Mesothelial cell of epicardium (in vitro differentiated cells): ENCODE measurements at regions not wholly inside any gene's neighbourhood (a gene's known extent, or its start where the extent isn't known, plus 50 kb on each side); places are given as distances from the start of the nearest gene placed in this dataset.

Experiments used
- DNase-seq, 2 experiments: peaks; one replicate each; pipeline ENCODE4 v3.0.0; 2021; ENCODE audit warnings: low spot score in 2 of 2; ENCODE audit not compliant: unreplicated experiment in 2 of 2
- H3K27ac Mint-ChIP-seq: 2 replicates; pipeline ENCODE4 v1.8.0; 2021; ENCODE audit warnings: mixed read lengths
- H3K27me3 Mint-ChIP-seq: 2 replicates; pipeline ENCODE4 v1.8.0; 2021; ENCODE audit warnings: low read depth, mixed read lengths
- H3K36me3 Mint-ChIP-seq: 2 replicates; pipeline ENCODE4 v1.8.0; 2021; ENCODE audit warnings: mixed read lengths
- H3K4me1 Mint-ChIP-seq: 2 replicates; pipeline ENCODE4 v1.8.0; 2021; ENCODE audit warnings: mixed read lengths
- H3K4me3 Mint-ChIP-seq: 2 replicates; pipeline ENCODE4 v1.8.0; 2021; ENCODE audit warnings: mild to moderate bottlenecking, moderate library complexity, mixed read lengths
- H3K9me3 Mint-ChIP-seq: 2 replicates; pipeline ENCODE4 v1.8.0; 2021; ENCODE audit warnings: mixed read lengths
- TF ChIP-seq, protein P1 (sequence below): fragments of 200-600 bp; sonication (generic); IDR thresholded peaks from one replicate; pipeline ENCODE4 v1.5.0; 2021; ENCODE audit warnings: antibody characterized with exemption; ENCODE audit not compliant: unreplicated experiment

DNA sequence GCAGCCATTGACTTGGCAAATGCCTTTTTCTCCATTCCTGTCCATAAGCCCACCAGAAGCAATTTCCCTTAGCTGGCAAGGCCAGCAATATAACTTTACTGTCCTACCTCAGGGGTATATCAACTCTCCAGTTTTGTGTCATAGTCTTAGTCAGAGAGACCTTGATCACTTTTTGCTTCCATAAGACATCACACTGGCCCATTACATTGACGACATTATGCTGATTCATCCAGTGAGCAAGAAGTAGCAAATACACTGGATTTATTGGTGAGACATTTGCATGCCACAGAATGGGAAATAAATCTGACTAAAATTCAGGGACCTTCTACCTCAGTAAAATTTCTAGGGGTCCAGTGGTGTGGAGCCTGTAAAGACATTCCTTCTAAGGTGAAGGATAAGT lies 649.7 kb upstream of the ANKRD30A start:
- DNase-seq = no peak

DNA sequence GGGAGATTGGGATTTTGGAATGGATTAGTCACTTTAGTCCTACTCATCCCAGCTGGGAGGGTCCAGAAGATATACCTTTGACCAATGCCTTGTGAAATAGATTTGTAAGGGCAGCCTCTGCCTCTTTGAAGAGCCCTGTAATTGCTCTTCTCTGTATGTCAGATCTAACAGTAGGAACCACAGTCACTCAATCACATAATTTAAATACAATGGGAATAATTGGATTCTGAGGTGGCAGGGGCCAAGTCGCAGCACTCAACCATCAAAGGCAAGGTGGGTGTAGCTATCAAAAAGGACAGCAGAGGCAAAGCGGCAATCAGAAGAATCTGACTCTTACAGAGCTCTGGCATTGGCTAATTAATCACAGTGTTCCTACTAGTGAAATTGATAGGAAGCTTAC lies 650.9 kb upstream of the ANKRD30A start:
- TF ChIP-seq, protein P1, sequence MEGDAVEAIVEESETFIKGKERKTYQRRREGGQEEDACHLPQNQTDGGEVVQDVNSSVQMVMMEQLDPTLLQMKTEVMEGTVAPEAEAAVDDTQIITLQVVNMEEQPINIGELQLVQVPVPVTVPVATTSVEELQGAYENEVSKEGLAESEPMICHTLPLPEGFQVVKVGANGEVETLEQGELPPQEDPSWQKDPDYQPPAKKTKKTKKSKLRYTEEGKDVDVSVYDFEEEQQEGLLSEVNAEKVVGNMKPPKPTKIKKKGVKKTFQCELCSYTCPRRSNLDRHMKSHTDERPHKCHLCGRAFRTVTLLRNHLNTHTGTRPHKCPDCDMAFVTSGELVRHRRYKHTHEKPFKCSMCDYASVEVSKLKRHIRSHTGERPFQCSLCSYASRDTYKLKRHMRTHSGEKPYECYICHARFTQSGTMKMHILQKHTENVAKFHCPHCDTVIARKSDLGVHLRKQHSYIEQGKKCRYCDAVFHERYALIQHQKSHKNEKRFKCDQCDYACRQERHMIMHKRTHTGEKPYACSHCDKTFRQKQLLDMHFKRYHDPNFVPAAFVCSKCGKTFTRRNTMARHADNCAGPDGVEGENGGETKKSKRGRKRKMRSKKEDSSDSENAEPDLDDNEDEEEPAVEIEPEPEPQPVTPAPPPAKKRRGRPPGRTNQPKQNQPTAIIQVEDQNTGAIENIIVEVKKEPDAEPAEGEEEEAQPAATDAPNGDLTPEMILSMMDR = no peak
- Mint-ChIP-seq H3K27ac (no peak overlapping the region), H3K9me3 (no peaks in the 10 kb centered on the region), H3K4me3 (no peak overlapping the region), H3K36me3 (no peaks in the 10 kb centered on the region), H3K27me3 (no peaks in the 10 kb centered on the region), H3K4me1 (no peaks in the 10 kb centered on the region)
- no peak for DNase-seq

More for the DNA sequence above, 649.7 kb upstream of the ANKRD30A start:
- Mint-ChIP-seq H3K27me3 (no peaks in the 10 kb centered on the region), H3K27ac (no peak overlapping the region), H3K4me3 (no peak overlapping the region), H3K36me3 (no peaks in the 10 kb centered on the region), H3K9me3 (no peaks in the 10 kb centered on the region), H3K4me1 (no peaks in the 10 kb centered on the region)
- TF ChIP-seq, protein P1 = no peak

DNA sequence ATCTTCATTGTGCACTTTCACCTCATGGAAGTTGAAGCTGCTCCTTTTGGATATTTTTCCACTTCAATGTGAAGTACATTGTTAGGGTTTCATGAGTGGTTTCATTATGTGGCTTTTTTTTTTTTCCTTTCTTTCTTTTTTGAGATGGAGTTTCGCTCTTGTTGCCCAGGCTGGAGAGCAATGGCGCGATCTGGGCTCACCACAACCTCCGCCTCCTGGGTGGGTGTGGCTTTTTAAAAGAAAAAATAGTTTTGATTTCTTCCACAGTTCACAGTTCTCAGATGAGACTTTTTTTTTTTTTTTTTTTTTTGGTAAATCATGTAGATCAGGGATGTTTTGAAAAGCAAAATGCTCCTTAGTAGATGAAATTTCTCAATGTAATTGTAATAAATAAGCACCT lies 652.3 kb upstream of the ANKRD30A start:
- DNase-seq = no peak
- H3K27ac Mint-ChIP-seq = no peak overlapping the region
- TF ChIP-seq, protein P1 = no peak
- no peaks in the 10 kb centered on the region for H3K9me3 Mint-ChIP-seq
- no peaks in the 10 kb centered on the region for H3K27me3 Mint-ChIP-seq
- no peak overlapping the region for H3K4me3 Mint-ChIP-seq
- H3K4me1 Mint-ChIP-seq = no peaks in the 10 kb centered on the region
- no peaks in the 10 kb centered on the region for H3K36me3 Mint-ChIP-seq

DNA sequence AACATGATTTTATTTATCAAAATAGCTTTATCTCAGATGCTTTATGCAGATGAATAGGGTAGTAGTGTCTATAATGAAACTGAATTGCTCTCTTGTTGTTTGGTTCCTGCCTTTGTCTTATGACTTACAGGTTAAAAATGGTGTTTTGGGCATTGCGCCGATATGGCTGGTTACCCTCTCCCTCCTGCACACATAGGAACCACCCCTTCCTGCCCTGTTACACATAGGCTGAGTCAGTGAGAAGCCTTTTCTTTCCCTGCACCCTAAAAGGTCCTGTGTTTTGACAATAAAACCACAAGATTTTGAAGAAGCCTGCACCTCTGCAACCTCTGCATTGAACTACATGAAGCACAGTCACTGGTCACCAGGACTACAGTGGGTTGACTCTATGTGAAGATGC lies 655.8 kb upstream of the ANKRD30A start:
- H3K9me3 Mint-ChIP-seq = no peaks in the 10 kb centered on the region
- peaks cover 5% of the 10 kb centered on the region for H3K4me1 Mint-ChIP-seq
- DNase-seq = no peak
- H3K27me3 Mint-ChIP-seq = no peaks in the 10 kb centered on the region
- TF ChIP-seq, protein P1 = no peak
- H3K27ac Mint-ChIP-seq = no peak overlapping the region
- no peaks in the 10 kb centered on the region for H3K36me3 Mint-ChIP-seq
- H3K4me3 Mint-ChIP-seq = no peak overlapping the region

DNA sequence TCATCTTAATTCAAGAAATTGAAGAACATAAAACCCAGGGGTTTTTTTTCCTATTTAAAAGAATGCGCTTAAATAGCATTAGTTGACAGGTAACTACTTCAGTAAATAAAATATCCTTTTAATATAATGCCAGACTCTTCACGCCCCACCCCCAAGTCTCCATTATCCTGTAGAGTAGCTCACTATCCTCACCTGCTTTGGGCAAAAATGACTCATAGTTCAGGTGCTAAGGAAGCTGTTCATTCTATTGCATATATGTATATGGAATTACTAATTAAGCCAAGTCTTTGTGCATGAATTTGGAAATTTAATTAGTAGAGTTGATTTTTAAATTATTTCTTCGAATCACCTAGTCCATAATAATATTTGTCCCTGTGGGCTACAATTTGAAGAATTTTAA lies 656.8 kb upstream of the ANKRD30A start:
- H3K9me3 Mint-ChIP-seq = no peaks in the 10 kb centered on the region
- no peak overlapping the region for H3K27ac Mint-ChIP-seq
- no peaks in the 10 kb centered on the region for H3K27me3 Mint-ChIP-seq
- H3K4me3 Mint-ChIP-seq = no peak overlapping the region
- no peak for DNase-seq
- TF ChIP-seq, protein P1 = no peak
- peaks cover 5% of the 10 kb centered on the region for H3K4me1 Mint-ChIP-seq
- H3K36me3 Mint-ChIP-seq = no peaks in the 10 kb centered on the region
